Naive thymus-derived CD8-positive, alpha-beta T cell (primary cell): ENCODE measurements at regions not wholly inside any gene's neighbourhood (a gene's known extent, or its start where the extent isn't known, plus 50 kb on each side); places are given as distances from the start of the nearest gene placed in this dataset.

Experiments
- ATAC-seq, 2 donors: fragments of 150-1000 bp; cut with Tn5 transposase in 1 of 2; sonication (Bioruptor Pico), chemical (Tn5 transposase) in 1 of 2; 1 replicate in 1 of 2; 2 replicates in 1 of 2; pipeline ENCODE4 v1.10.0; 2021; ENCODE audit warnings: mild to moderate bottlenecking in 2 of 2, moderate library complexity in 2 of 2
- POLR2A ChIA-PET: fragments of 350-600 bp; sonication (Branson Sonifier 250); formaldehyde crosslinking; loops from one replicate; lab custom pipeline; 2021; ENCODE audit warnings: antibody characterized with exemption; lab: Charles Lee
- DNase-seq, 10 donors: peaks; one replicate each; pipeline versions ENCODE4 v3.0.0 to v3.0.0-alpha.2; 2020 to 2022
- H3K27ac Mint-ChIP-seq, 10 donors: one replicate each; pipeline ENCODE4 v1.8.0; 2020 to 2022; ENCODE audit warnings: mild to moderate bottlenecking in 10 of 10, mixed read lengths in 10 of 10, moderate library complexity in 4 of 10, inconsistent platforms in 1 of 10
- H3K27me3 Mint-ChIP-seq, 5 donors: one replicate each; pipeline ENCODE4 v1.8.0; 2021 to 2022; ENCODE audit warnings: mixed read lengths in 5 of 5
- H3K36me3 Mint-ChIP-seq, 3 donors: one replicate each; pipeline ENCODE4 v1.8.0; 2020 to 2022; ENCODE audit warnings: mixed read lengths in 3 of 3, mild to moderate bottlenecking in 2 of 3, inconsistent platforms in 1 of 3
- H3K4me1 Mint-ChIP-seq, 4 donors: one replicate each; pipeline ENCODE4 v1.8.0; 2021 to 2022; ENCODE audit warnings: mixed read lengths in 4 of 4
- H3K4me3 Mint-ChIP-seq, 10 donors: one replicate each; pipeline ENCODE4 v1.8.0; 2020 to 2022; ENCODE audit warnings: mild to moderate bottlenecking in 10 of 10, mixed read lengths in 10 of 10, moderate library complexity in 6 of 10, inconsistent platforms in 1 of 10
- H3K9me3 Mint-ChIP-seq, 9 donors: one replicate each; pipeline ENCODE4 v1.8.0; 2020 to 2022; ENCODE audit warnings: mixed read lengths in 9 of 9, mild to moderate bottlenecking in 3 of 9, inconsistent platforms in 1 of 9, moderate library complexity in 1 of 9

DNA sequence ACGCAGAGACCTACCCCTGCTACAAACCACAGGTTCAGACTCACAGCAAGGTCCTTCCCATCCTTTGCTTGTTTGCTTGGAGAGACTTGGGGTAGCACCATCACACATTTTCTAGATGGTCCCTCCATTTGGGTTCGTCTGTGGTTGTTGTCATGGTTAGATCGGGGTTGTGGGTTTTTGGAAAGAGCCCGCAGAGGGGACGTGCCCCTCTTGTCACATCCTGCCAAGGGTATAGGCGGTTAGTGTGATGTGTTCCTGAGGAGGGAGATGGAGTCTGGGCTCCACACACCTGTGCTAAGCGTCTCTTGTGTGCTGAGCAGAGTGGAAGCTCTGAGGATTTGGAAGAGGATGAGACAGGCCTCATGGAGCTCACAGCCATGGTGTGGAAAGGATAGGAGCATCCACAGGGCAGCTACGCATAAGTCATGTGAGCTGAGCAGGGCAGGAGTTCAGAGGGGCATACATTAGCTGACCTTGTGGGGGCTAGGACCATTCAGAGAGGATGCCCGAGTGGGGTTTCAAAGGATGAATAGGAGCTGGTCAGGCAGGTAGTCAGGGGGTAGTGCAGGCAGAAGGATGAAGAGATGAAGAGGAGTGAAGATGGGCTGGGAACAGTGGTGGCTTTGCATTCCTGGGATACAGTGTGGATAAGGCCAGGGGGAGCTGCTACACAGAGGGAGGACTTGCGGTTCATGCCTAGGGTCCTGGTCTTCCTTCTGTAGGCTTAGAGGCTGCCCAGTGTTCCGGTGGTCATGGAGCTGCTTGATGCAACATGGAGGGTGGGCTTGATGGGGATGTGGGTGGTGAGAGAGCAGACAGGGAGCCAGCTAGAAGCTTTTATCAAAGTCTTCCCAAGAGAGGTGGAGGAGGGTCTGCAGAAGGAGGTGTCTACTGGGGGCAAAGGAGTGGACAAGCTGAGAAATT, 62.9 kb downstream of the ACKR3 start:
- Mint-ChIP-seq H3K9me3 (no peaks in the 10 kb centered on the region), H3K36me3 (no peaks in the 10 kb centered on the region), H3K27ac (peak overlapping the region in 1 of 10 donors; percentile 44), H3K27me3 (peaks cover 0 to 13% (median 3%) of the 10 kb centered on the region in 5 donors), H3K4me3 (no peak overlapping the region), H3K4me1 (peaks cover 0 to 10% (median 6%) of the 10 kb centered on the region in 4 donors)
- POLR2A ChIA-PET, result no interaction called here
- DNase-seq, result no peak
- no peak for ATAC-seq

GRCh38 chr2:236633219-236633570, 63.6 kb downstream of the ACKR3 start:
- no peak for DNase-seq

GRCh38 chr2:236633775-236634560, 64.3 kb downstream of the ACKR3 start:
- H3K4me1 Mint-ChIP-seq, result peaks cover 0 to 10% (median 6%) of the 10 kb centered on the region in 4 donors
- H3K9me3 Mint-ChIP-seq, result no peaks in the 10 kb centered on the region
- POLR2A ChIA-PET, result no interaction called here
- DNase-seq (no peak), ATAC-seq (no peak)
- H3K27me3 Mint-ChIP-seq, result peaks cover 0 to 15% (median 4%) of the 10 kb centered on the region in 5 donors
- no peaks in the 10 kb centered on the region for H3K36me3 Mint-ChIP-seq
- no peak overlapping the region for H3K27ac Mint-ChIP-seq
- H3K4me3 Mint-ChIP-seq, result no peak overlapping the region

More at GRCh38 chr2:236633219-236633570, 63.6 kb downstream of the ACKR3 start:
- H3K9me3 Mint-ChIP-seq, result no peaks in the 10 kb centered on the region
- H3K4me3 Mint-ChIP-seq, result no peak overlapping the region
- peaks cover 0 to 13% (median 3%) of the 10 kb centered on the region in 5 donors for H3K27me3 Mint-ChIP-seq
- H3K36me3 Mint-ChIP-seq, result no peaks in the 10 kb centered on the region
- no peak overlapping the region for H3K27ac Mint-ChIP-seq
- peaks cover 0 to 10% (median 6%) of the 10 kb centered on the region in 4 donors for H3K4me1 Mint-ChIP-seq
- ATAC-seq, result no peak
- POLR2A ChIA-PET, result no interaction called here

DNA sequence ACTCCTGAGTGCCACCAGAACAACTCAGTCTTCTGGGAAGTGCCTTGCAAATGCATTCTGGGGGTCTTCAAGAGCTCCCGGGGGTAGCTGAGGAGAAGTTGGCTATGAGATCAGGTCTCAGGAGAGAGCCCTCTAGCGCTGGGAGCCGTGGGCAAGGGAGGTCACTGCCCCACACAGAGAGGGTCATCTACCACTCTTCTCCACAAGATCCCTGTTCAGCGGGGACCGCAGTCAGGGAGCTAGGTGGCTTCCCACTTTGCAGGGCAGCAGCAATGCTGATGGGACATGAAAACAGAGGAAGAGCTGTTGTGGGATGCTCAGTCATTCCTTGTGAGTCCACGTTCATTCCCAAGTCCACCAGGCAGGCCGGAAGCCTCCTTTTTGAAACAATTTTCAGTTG, 66.6 kb downstream of the ACKR3 start:
- ATAC-seq, result no peak
- H3K4me3 Mint-ChIP-seq, result no peak overlapping the region
- DNase-seq, result no peak
- H3K27me3 Mint-ChIP-seq, result peaks cover 0 to 20% (median 8%) of the 10 kb centered on the region in 5 donors
- POLR2A ChIA-PET, result no interaction called here
- peaks cover 0 to 12% (median 6%) of the 10 kb centered on the region in 4 donors for H3K4me1 Mint-ChIP-seq
- peak overlapping the region in 1 of 10 donors; percentile 8 for H3K27ac Mint-ChIP-seq
- peaks cover 0 to 3% (median 0%) of the 10 kb centered on the region in 9 donors for H3K9me3 Mint-ChIP-seq
- no peaks in the 10 kb centered on the region for H3K36me3 Mint-ChIP-seq

- Mint-ChIP-seq H3K4me1 (peaks cover 0 to 9% (median 6%) of the 10 kb centered on the region in 4 donors), H3K4me3 (no peak overlapping the region), H3K27ac (no peak overlapping the region), H3K27me3 (peaks cover 0 to 20% (median 11%) of the 10 kb centered on the region in 5 donors), H3K36me3 (peaks cover 0 to 3% (median 0%) of the 10 kb centered on the region in 3 donors), H3K9me3 (peaks cover 0 to 7% (median 0%) of the 10 kb centered on the region in 9 donors)
- no peak for ATAC-seq
- POLR2A ChIA-PET, result no interaction called here
- DNase-seq, result no peak
These were observed 67.3 kb downstream of the ACKR3 start for GRCh38 chr2:236636714-236637470.

DNA sequence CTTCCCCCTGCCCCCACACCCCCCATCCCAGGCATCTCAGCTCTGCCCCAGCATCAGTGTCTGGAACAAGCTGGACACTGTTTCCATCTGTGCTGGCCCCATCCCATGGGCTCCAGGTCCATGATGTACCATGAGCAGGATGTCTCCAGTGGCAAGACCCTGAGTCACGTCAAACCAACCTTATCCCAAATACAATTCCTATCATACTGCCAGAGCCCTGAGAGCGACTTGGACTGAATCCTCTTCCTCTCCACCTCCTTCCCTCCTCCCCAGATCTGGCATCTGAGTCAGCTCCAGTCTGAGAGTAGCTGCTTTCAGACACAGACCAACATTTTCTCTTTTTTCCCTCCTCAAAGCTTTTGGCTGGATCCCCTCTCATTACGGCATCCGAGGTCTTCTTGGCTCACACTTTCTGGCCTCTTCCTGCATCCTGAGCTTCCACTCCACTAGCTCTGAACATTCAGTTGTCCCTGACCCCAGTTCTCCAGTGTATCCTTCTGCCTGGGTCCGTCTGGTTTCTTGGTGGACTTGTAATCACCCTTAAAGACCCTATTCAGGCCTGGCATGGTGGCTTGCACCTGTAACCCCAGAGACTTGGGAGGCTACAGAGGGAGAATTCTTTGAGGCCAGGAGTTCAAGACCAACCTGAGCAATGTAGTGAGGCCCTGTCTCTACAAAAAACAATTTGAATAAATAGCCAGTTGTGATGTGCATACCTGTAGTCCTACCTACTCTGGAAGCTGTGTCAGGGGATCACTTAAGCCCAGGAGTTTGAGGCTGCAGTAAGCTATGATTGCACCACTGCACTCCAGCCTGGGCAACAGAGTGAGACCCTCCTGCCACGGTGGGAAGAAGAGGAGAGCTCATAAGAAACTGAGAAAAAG, 68.3 kb downstream of the ACKR3 start:
- peaks cover 0 to 7% (median 0%) of the 10 kb centered on the region in 9 donors for H3K9me3 Mint-ChIP-seq
- H3K27me3 Mint-ChIP-seq, result peaks cover 0 to 15% (median 5%) of the 10 kb centered on the region in 5 donors
- H3K36me3 Mint-ChIP-seq, result peaks cover 0 to 3% (median 0%) of the 10 kb centered on the region in 3 donors
- no peak overlapping the region for H3K4me3 Mint-ChIP-seq
- H3K4me1 Mint-ChIP-seq, result peaks cover 0 to 3% (median under 1%) of the 10 kb centered on the region in 4 donors
- DNase-seq (no peak), ATAC-seq (no peak)
- POLR2A ChIA-PET, result no interaction called here
- H3K27ac Mint-ChIP-seq, result no peak overlapping the region

GRCh38 chr2:236638707-236639106, 69.1 kb downstream of the ACKR3 start:
- POLR2A ChIA-PET, result no interaction called here

DNA sequence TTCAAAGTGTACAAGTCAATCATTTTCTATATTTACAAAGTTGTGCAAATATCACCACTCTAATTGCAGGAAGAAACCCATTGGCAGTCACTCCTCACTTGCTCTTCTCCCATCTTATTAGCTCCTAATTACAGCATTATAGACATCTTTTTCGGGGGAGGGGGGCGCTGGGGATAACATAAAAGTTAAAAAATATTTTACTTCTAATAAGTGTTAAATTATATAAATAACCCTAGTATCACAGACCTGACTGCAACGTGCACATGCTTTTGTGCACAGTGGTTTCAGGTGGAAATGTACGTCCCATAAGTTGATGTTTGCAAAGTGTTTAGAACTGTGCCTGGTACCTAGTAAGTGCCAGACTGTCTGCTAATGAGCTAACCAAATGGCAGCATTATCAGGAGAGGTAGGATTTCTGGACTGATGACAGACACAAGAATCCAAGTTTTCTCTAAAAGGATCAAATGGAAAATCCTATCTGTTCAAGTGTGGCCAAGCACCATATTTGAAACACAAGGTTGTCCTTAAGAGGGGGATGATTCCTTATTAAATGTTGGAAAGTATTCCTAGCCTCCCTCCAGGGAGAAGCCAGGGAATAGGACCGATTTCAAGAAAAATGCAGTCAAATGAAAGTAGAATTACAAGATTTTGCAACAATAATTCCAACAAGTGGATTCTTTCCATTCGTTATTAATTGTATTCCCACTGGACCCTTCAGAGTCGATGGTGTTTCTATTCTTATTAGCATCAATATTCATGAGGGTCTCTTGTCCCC, 70.0 kb downstream of the ACKR3 start:
- ATAC-seq, result no peak
- Mint-ChIP-seq H3K27ac (no peak overlapping the region), H3K4me3 (no peak overlapping the region), H3K27me3 (peaks cover 4 to 12% (median 9%) of the 10 kb centered on the region in 5 donors), H3K4me1 (peaks cover 0 to 2% (median under 1%) of the 10 kb centered on the region in 4 donors), H3K36me3 (peaks cover 0 to 3% (median 0%) of the 10 kb centered on the region in 3 donors), H3K9me3 (peaks cover 0 to 7% (median 0%) of the 10 kb centered on the region in 9 donors)
- POLR2A ChIA-PET, result no interaction called here
- no peak for DNase-seq

More at GRCh38 chr2:236638707-236639106, 69.1 kb downstream of the ACKR3 start:
- H3K27me3 Mint-ChIP-seq, result peaks cover 2 to 11% (median 7%) of the 10 kb centered on the region in 5 donors
- DNase-seq, result no peak
- peaks cover 0 to 2% (median 0%) of the 10 kb centered on the region in 4 donors for H3K4me1 Mint-ChIP-seq
- no peak for ATAC-seq
- H3K36me3 Mint-ChIP-seq, result peaks cover 0 to 3% (median 0%) of the 10 kb centered on the region in 3 donors
- H3K27ac Mint-ChIP-seq, result no peak overlapping the region
- no peak overlapping the region for H3K4me3 Mint-ChIP-seq
- peaks cover 0 to 7% (median 0%) of the 10 kb centered on the region in 9 donors for H3K9me3 Mint-ChIP-seq

DNA sequence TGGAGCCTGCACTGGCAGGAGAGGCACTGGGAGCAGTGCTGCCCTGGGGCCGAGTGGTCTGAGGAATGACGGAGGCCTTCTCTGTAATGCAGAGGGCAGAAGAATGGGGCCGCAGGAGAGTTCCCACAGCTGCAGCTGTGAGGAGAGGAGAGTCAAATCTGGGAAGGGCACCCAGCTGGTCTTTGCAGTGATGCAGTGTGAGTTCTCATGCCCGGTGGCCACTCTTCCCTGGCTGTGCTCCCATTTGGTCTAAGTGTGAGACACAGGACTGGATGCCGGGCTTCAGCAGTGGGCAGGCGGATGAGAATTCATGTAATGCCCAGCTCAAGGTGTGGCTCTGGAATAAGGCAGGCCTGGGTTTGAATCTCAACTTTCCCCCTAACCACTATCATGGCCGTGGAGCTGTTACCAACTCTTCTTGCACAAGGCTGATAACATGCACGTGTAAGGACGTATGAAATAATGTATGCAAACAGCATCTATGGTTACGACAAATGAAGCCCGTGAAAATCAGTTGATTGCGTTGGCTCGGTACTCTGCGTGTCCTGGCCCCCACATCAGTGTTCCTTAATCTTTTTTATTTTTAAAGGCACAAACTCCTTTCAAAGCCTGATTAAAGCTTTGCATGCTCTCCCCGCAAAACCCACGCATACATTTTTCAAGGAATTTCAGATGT, 71.6 kb downstream of the ACKR3 start:
- DNase-seq (no peak), ATAC-seq (no peak)
- H3K4me1 Mint-ChIP-seq, result peaks cover 0 to 2% (median under 1%) of the 10 kb centered on the region in 4 donors
- peaks cover 0 to 3% (median 0%) of the 10 kb centered on the region in 3 donors for H3K36me3 Mint-ChIP-seq
- H3K27me3 Mint-ChIP-seq, result peaks cover 6 to 17% (median 12%) of the 10 kb centered on the region in 5 donors
- H3K4me3 Mint-ChIP-seq, result no peak overlapping the region
- peaks cover 0 to 7% (median 0%) of the 10 kb centered on the region in 9 donors for H3K9me3 Mint-ChIP-seq
- H3K27ac Mint-ChIP-seq, result no peak overlapping the region
- POLR2A ChIA-PET, result no interaction called here

DNA sequence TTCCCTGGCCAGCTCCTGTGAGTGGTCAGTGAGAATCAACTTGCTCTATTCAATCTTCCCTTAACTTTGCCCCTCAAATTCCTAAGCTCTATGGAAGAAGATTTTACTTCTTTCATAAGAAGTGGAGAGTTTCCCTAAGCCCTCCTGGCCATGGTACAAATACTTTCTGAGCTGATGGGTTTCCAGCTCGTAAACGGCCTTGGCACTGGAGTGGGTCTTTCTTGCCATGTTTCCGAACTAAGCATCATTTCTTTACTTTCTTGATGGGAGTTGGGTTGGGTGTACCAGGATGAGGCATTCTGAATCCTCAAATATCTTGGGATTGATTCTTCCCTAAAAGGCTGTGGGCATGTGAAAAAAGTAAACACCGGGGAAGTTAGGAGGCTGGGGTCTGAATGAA, 72.5 kb downstream of the ACKR3 start:
- DNase-seq, result no peak
- ATAC-seq, result no peak
- Mint-ChIP-seq H3K4me1 (peaks cover 0 to 2% (median under 1%) of the 10 kb centered on the region in 4 donors), H3K27ac (no peak overlapping the region), H3K27me3 (peaks cover 9 to 26% (median 13%) of the 10 kb centered on the region in 5 donors), H3K9me3 (peaks cover 0 to 7% (median 0%) of the 10 kb centered on the region in 9 donors), H3K36me3 (peaks cover 0 to 3% (median 0%) of the 10 kb centered on the region in 3 donors), H3K4me3 (no peak overlapping the region)
- POLR2A ChIA-PET, result no interaction called here
